Activated naive CD4-positive, alpha-beta T cell treated with anti-CD3 and anti-CD28 coated beads, Interleukin-2, amount 10 ng/mL, durations not matched to agents 7 days and 5 days (primary cell): ENCODE measurements at regions not wholly inside any gene's neighbourhood (a gene's known extent, or its start where the extent isn't known, plus 50 kb on each side); places are given as distances from the start of the nearest gene placed in this dataset.
A peak's percentile ranks its signal among the peaks of the same experiment; 100 is the strongest.

Source experiments
- CTCF ChIA-PET: fragments of 350-600 bp; sonication (Branson Sonifier 250); formaldehyde crosslinking; loops from one replicate; lab custom pipeline; 2021; ENCODE audit warnings: antibody characterized with exemption; lab: Charles Lee
- DNase-seq: peaks from one replicate; pipeline ENCODE4 v3.0.0-alpha.2; 2020
- H3K27ac Mint-ChIP-seq: one replicate; pipeline ENCODE4 v1.8.0; 2021; ENCODE audit warnings: mild to moderate bottlenecking, moderate library complexity, mixed read lengths
- H3K27me3 Mint-ChIP-seq: one replicate; pipeline ENCODE4 v1.8.0; 2021; ENCODE audit warnings: mild to moderate bottlenecking, mixed read lengths
- H3K36me3 Mint-ChIP-seq: one replicate; pipeline ENCODE4 v1.8.0; 2021; ENCODE audit warnings: mixed read lengths
- H3K4me1 Mint-ChIP-seq: one replicate; pipeline ENCODE4 v1.8.0; 2021; ENCODE audit warnings: mixed read lengths
- H3K4me3 Mint-ChIP-seq: one replicate; pipeline ENCODE4 v1.8.0; 2021; ENCODE audit warnings: mild to moderate bottlenecking, moderate library complexity, mixed read lengths
- H3K9me3 Mint-ChIP-seq: one replicate; pipeline ENCODE4 v1.8.0; 2021; ENCODE audit warnings: mixed read lengths

- CTCF ChIA-PET: interaction anchor here (1.1 to 1.3 kb wide), 2 partner anchors 223 to 224 kb away, joined by 3 to 5 read pairs; no protein-coding TSS in a partner anchor
- no peak overlapping the region for H3K27ac Mint-ChIP-seq
- no peaks in the 10 kb centered on the region for H3K36me3 Mint-ChIP-seq
- no peaks in the 10 kb centered on the region for H3K9me3 Mint-ChIP-seq
- peaks cover 32% of the 10 kb centered on the region for H3K27me3 Mint-ChIP-seq
- no peak overlapping the region for H3K4me3 Mint-ChIP-seq
- no peaks in the 10 kb centered on the region for H3K4me1 Mint-ChIP-seq
- no peak for DNase-seq
Measured at GRCh38 chr2:41863062-41863461, 184.8 kb upstream of the PKDCC start.

GRCh38 chr2:41865263-41865662 is 182.6 kb upstream of the PKDCC start:
- no peaks in the 10 kb centered on the region for H3K9me3 Mint-ChIP-seq

GRCh38 chr2:41867553-41867952 is 180.3 kb upstream of the PKDCC start:
- Mint-ChIP-seq H3K4me1 (no peaks in the 10 kb centered on the region), H3K9me3 (no peaks in the 10 kb centered on the region), H3K27ac (no peak overlapping the region), H3K36me3 (no peaks in the 10 kb centered on the region), H3K4me3 (no peak overlapping the region), H3K27me3 (peaks cover 49% of the 10 kb centered on the region)
- no peak for DNase-seq
- CTCF ChIA-PET: interaction anchor here (0.9 to 9.0 kb wide), 7 partner anchors 12 to 312 kb away, joined by 3 to 261 read pairs (median 3); no protein-coding TSS in a partner anchor

More at GRCh38 chr2:41865263-41865662, 182.6 kb upstream of the PKDCC start:
- CTCF ChIA-PET: interaction anchor here (0.8 kb wide), 1 partner anchor 221 kb away, joined by 3 read pairs; no protein-coding TSS in a partner anchor
- Mint-ChIP-seq H3K4me1 (no peaks in the 10 kb centered on the region), H3K4me3 (no peak overlapping the region), H3K27ac (no peak overlapping the region), H3K36me3 (no peaks in the 10 kb centered on the region), H3K27me3 (peaks cover 36% of the 10 kb centered on the region)
- no peak for DNase-seq

GRCh38 chr2:41869542-41870264 is 178.1 kb upstream of the PKDCC start:
- CTCF ChIA-PET: interaction anchor here (0.6 to 9.0 kb wide), 22 partner anchors 9 to 370 kb away, joined by 3 to 261 read pairs (median 3); no protein-coding TSS in a partner anchor
- Mint-ChIP-seq H3K36me3 (no peaks in the 10 kb centered on the region), H3K9me3 (no peaks in the 10 kb centered on the region), H3K4me1 (peaks cover 2% of the 10 kb centered on the region), H3K4me3 (no peak overlapping the region), H3K27me3 (peaks cover 46% of the 10 kb centered on the region), H3K27ac (no peak overlapping the region)
- DNase-seq: peak; percentile 79

- peaks cover 42% of the 10 kb centered on the region for H3K27me3 Mint-ChIP-seq
- peaks cover 2% of the 10 kb centered on the region for H3K4me1 Mint-ChIP-seq
- no peak overlapping the region for H3K4me3 Mint-ChIP-seq
- CTCF ChIA-PET: interaction anchor here (0.6 to 9.0 kb wide), 13 partner anchors 8 to 369 kb away, joined by 3 to 261 read pairs (median 4); no protein-coding TSS in a partner anchor
- H3K27ac Mint-ChIP-seq: no peak overlapping the region
- no peaks in the 10 kb centered on the region for H3K9me3 Mint-ChIP-seq
- DNase-seq: no peak
- no peaks in the 10 kb centered on the region for H3K36me3 Mint-ChIP-seq
Measured at GRCh38 chr2:41870265-41870585, 177.6 kb upstream of the PKDCC start.

- DNase-seq: no peak
- H3K4me1 Mint-ChIP-seq: peaks cover 2% of the 10 kb centered on the region
Measured at GRCh38 chr2:41871080-41871479, 176.7 kb upstream of the PKDCC start.

GRCh38 chr2:41872646-41873045 is 175.2 kb upstream of the PKDCC start:
- Mint-ChIP-seq H3K27me3 (peaks cover 29% of the 10 kb centered on the region), H3K4me3 (no peak overlapping the region), H3K9me3 (no peaks in the 10 kb centered on the region), H3K36me3 (no peaks in the 10 kb centered on the region), H3K27ac (no peak overlapping the region), H3K4me1 (peaks cover 2% of the 10 kb centered on the region)
- CTCF ChIA-PET: interaction anchor here (9.0 kb wide), 1 partner anchor 214 kb away, joined by 261 read pairs; no protein-coding TSS in a partner anchor
- no peak for DNase-seq

More at GRCh38 chr2:41871080-41871479, 176.7 kb upstream of the PKDCC start:
- H3K27me3 Mint-ChIP-seq: peaks cover 37% of the 10 kb centered on the region
- H3K4me3 Mint-ChIP-seq: no peak overlapping the region
- no peaks in the 10 kb centered on the region for H3K9me3 Mint-ChIP-seq
- CTCF ChIA-PET: interaction anchor here (0.7 to 9.0 kb wide), 3 partner anchors 22 to 216 kb away, joined by 3 to 261 read pairs (median 6); no protein-coding TSS in a partner anchor
- H3K36me3 Mint-ChIP-seq: no peaks in the 10 kb centered on the region
- no peak overlapping the region for H3K27ac Mint-ChIP-seq

GRCh38 chr2:41873102-41874031 is 174.5 kb upstream of the PKDCC start:
- H3K36me3 Mint-ChIP-seq: no peaks in the 10 kb centered on the region
- CTCF ChIA-PET: interaction anchor here (1.0 to 9.0 kb wide), 2 partner anchors 44 to 213 kb away, joined by 3 to 261 read pairs; no protein-coding TSS in a partner anchor
- H3K27ac Mint-ChIP-seq: no peak overlapping the region

GRCh38 chr2:41877114-41877678 is 170.6 kb upstream of the PKDCC start:
- no peak for DNase-seq
- Mint-ChIP-seq H3K36me3 (no peaks in the 10 kb centered on the region), H3K4me1 (peaks cover 2% of the 10 kb centered on the region), H3K4me3 (no peak overlapping the region), H3K27me3 (peaks cover 37% of the 10 kb centered on the region), H3K27ac (no peak overlapping the region), H3K9me3 (no peaks in the 10 kb centered on the region)
- CTCF ChIA-PET: interaction anchor here (2.3 kb wide), 1 partner anchor 211 kb away, joined by 5 read pairs; no protein-coding TSS in a partner anchor

More at GRCh38 chr2:41873102-41874031, 174.5 kb upstream of the PKDCC start:
- peaks cover 2% of the 10 kb centered on the region for H3K4me1 Mint-ChIP-seq
- peaks cover 32% of the 10 kb centered on the region for H3K27me3 Mint-ChIP-seq
- no peak overlapping the region for H3K4me3 Mint-ChIP-seq
- no peaks in the 10 kb centered on the region for H3K9me3 Mint-ChIP-seq
- no peak for DNase-seq

- Mint-ChIP-seq H3K4me1 (no peaks in the 10 kb centered on the region), H3K27ac (no peak overlapping the region), H3K36me3 (no peaks in the 10 kb centered on the region), H3K27me3 (peaks cover 37% of the 10 kb centered on the region), H3K4me3 (no peak overlapping the region), H3K9me3 (no peaks in the 10 kb centered on the region)
- no peak for DNase-seq
- CTCF ChIA-PET: interaction anchor here (0.8 to 2.3 kb wide), 4 partner anchors 8 to 210 kb away, joined by 3 to 8 read pairs (median 4); no protein-coding TSS in a partner anchor
Measured at GRCh38 chr2:41878056-41878455, 169.8 kb upstream of the PKDCC start.

GRCh38 chr2:41878716-41879234 is 169.0 kb upstream of the PKDCC start:
- Mint-ChIP-seq H3K36me3 (no peaks in the 10 kb centered on the region), H3K27me3 (peaks cover 40% of the 10 kb centered on the region), H3K27ac (no peak overlapping the region), H3K9me3 (no peaks in the 10 kb centered on the region), H3K4me1 (no peaks in the 10 kb centered on the region), H3K4me3 (no peak overlapping the region)
- DNase-seq: no peak
- CTCF ChIA-PET: interaction anchor here (0.7 to 2.3 kb wide), 4 partner anchors 9 to 360 kb away, joined by 3 to 8 read pairs (median 4); no protein-coding TSS in a partner anchor

GRCh38 chr2:41879235-41879916 is 168.4 kb upstream of the PKDCC start:
- Mint-ChIP-seq H3K9me3 (no peaks in the 10 kb centered on the region), H3K27ac (no peak overlapping the region), H3K27me3 (peaks cover 37% of the 10 kb centered on the region), H3K36me3 (no peaks in the 10 kb centered on the region), H3K4me3 (no peak overlapping the region), H3K4me1 (no peaks in the 10 kb centered on the region)
- no peak for DNase-seq
- CTCF ChIA-PET: interaction anchor here (0.7 to 2.3 kb wide), 7 partner anchors 10 to 359 kb away, joined by 3 to 8 read pairs (median 4); no protein-coding TSS in a partner anchor
